ENCODE measurements at regions not wholly inside any gene's neighbourhood (a gene's known extent, or its start where the extent isn't known, plus 50 kb on each side); places are given as distances from the start of the nearest gene placed in this dataset.

DNA sequence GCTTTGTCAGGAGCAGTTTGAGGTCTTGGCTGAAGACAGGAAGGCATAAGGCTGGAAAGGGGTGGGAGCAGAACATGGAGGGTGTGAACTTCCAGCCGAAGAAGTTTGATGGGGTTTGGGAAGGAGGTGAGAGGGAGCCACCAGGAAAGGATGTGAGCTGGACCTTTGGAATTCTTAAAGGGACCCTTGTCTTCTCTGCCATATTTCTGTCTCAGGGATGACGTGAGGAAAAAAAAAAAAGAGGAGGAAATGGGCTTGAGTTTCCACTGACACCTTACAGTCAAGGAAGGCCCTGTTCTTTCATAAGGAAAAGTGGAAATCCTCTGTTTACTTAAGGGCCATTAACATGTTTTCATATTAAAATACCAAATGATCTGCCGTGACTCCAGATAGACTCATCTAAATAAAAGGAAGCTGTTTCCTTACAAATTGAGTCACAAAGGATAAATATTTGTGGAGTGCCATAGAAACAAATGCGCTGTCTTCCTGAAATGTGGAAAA is 132.1 kb downstream of the PALM2AKAP2 start:
- WGBS (ENCODE audit: insufficient coverage, low lambda C conversion rate), result 79% methylated on average over 4 of the region's 4 CpGs
- DNase-seq, result peak in 1 of 2 donors; percentile 17
- Histone ChIP-seq H3K36me3 (ENCODE audit: control insufficient read depth, insufficient read depth, low read length) (no peaks in the 10 kb centered on the region), H3K27ac (ENCODE audit: low read length) (peak overlapping the region; percentile 61), H3K9me3 (ENCODE audit: control insufficient read depth, low read depth, low read length) (no peaks in the 10 kb centered on the region), H3K4me3 (ENCODE audit: low read length) (no peak overlapping the region), H3K27me3 (ENCODE audit: control insufficient read depth, insufficient read depth, low read length) (no peaks in the 10 kb centered on the region), H3K4me1 (ENCODE audit: control insufficient read depth, insufficient read depth, low read length) (peaks cover 21% of the 10 kb centered on the region)

DNA sequence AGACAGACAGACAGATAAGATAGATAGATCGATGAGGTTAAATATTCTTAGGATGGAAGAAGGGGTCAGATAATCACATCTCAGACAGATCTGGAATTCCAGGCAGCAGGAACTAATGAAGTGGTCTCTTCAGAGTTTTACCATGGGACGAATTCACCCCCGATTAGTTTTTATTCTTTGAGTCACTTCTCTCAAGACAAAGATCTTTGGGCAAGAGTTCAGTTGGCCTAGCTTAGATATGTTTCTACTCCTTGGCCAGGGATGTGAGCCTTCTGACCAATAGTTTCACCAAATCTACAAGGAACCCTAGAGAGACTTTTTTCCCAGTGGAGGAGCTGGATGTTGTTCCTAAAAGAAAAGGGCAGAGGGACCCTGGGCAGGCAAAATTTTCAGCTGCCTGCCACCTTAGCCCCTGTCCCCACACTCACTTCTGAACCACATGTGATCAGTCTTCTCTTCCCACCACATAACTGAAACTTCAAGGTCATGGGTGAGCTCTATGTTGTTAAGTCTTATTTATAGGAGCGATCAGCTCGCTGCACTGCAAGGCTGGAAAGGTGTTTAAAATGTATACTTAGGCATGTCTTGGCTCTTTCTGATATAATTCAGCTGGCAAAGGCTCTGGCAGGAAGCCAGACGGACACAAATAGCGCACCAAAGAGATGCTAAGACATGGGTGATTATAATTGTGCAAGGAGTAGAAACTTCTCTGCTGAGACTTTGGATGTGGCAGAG is 132.9 kb downstream of the PALM2AKAP2 start:
- no peaks in the 10 kb centered on the region for H3K27me3 ChIP-seq (ENCODE audit: control insufficient read depth, insufficient read depth, low read length)
- peak overlapping the region; percentile 4 for H3K27ac ChIP-seq (ENCODE audit: low read length)
- H3K36me3 ChIP-seq (ENCODE audit: control insufficient read depth, insufficient read depth, low read length), result no peaks in the 10 kb centered on the region
- no peak overlapping the region for H3K4me3 ChIP-seq (ENCODE audit: low read length)
- H3K4me1 ChIP-seq (ENCODE audit: control insufficient read depth, insufficient read depth, low read length), result peaks cover 15% of the 10 kb centered on the region
- no peaks in the 10 kb centered on the region for H3K9me3 ChIP-seq (ENCODE audit: control insufficient read depth, low read depth, low read length)
- DNase-seq, result peak in 1 of 2 donors; percentile 8
- WGBS (ENCODE audit: insufficient coverage, low lambda C conversion rate), result no CpG with 5 or more reads among the region's 7 CpGs

DNA sequence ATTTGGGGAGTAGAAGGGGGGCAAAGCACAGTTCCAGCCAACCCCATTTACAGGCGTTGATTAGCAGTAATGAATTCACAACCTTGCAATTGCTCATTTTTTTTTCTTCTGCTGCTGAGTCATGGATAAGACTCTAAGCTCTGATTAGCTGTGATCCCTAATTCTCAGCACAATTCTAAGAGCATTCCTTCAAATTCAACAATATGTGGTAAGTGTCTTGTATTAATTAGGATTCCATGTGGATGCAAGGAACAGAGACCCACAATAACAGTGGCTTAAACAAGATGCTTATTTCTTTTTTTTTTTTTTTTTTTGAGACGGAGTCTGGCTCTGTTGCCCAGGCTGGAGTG is 133.4 kb downstream of the PALM2AKAP2 start:
- Histone ChIP-seq H3K27ac (ENCODE audit: low read length) (no peak overlapping the region), H3K27me3 (ENCODE audit: control insufficient read depth, insufficient read depth, low read length) (no peaks in the 10 kb centered on the region), H3K4me3 (ENCODE audit: low read length) (no peak overlapping the region), H3K9me3 (ENCODE audit: control insufficient read depth, low read depth, low read length) (no peaks in the 10 kb centered on the region), H3K4me1 (ENCODE audit: control insufficient read depth, insufficient read depth, low read length) (peaks cover 13% of the 10 kb centered on the region), H3K36me3 (ENCODE audit: control insufficient read depth, insufficient read depth, low read length) (no peaks in the 10 kb centered on the region)
- WGBS (ENCODE audit: insufficient coverage, low lambda C conversion rate), result no CpG with 5 or more reads among the region's 2 CpGs
- no peak for DNase-seq

DNA sequence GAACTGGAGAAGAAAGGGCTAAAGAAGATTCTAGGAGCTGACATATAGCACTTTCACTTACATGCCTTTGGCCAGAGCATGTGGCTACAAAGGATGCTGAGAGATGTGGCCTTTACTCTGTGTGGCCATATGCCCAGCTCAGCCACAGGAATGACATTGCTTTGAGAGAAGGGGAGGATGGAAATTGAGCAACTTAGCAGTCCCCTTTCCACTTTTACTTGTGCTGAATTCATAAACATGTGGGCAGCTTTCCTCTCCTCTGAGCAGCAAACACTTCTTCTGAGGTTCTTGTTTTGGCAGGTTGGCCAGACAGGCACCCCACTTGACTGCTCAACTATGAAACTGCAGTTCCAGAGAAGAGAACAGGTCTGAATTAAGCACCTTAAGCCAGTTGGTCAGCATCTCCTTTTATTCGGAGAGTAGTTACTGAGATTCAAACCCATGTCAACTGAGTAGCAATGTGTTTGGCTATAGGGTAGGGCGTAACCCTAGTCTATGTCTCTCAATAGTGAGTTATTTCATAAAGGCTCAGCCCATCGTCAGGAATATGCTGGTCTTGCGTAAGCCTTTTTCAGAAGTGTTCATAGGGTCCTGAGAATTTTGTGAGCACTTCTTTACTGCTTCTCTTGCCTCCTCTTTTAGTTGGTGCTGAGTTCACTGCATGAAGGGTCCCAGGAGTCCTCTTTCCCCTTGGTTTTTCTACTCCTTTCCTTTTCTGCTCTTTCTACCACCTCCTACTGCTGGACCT is 134.5 kb downstream of the PALM2AKAP2 start:
- DNase-seq, result no peak
- H3K4me1 ChIP-seq (ENCODE audit: control insufficient read depth, insufficient read depth, low read length), result peaks cover 13% of the 10 kb centered on the region

DNA sequence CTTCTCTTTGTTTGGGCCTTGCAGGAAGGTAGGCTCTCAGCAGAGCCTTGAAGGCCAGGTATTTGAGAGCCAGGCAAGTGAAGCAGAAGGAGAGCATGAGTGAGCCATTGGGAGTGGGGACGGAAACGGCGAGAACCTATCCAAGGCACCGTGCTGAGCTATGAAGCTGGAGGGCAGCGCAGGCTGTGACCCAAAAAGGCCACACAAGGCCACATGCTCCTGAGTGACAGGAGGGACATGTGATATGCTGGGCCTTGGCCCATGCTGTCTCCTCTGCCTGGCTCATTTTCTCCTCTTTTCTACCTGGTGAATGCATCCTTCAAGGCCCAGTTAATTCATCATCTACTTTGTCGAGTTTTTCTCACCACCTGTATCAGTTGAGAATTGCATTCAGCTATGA is 136.3 kb downstream of the PALM2AKAP2 start:
- H3K36me3 ChIP-seq (ENCODE audit: control insufficient read depth, insufficient read depth, low read length), result no peaks in the 10 kb centered on the region
- no peaks in the 10 kb centered on the region for H3K27me3 ChIP-seq (ENCODE audit: control insufficient read depth, insufficient read depth, low read length)
- WGBS (ENCODE audit: insufficient coverage, low lambda C conversion rate), result no CpG with 5 or more reads among the region's 6 CpGs
- DNase-seq, result no peak
- no peak overlapping the region for H3K27ac ChIP-seq (ENCODE audit: low read length)
- peaks cover 3% of the 10 kb centered on the region for H3K4me1 ChIP-seq (ENCODE audit: control insufficient read depth, insufficient read depth, low read length)
- no peak overlapping the region for H3K4me3 ChIP-seq (ENCODE audit: low read length)
- H3K9me3 ChIP-seq (ENCODE audit: control insufficient read depth, low read depth, low read length), result no peaks in the 10 kb centered on the region

More for the DNA sequence above, 134.5 kb downstream of the PALM2AKAP2 start:
- Histone ChIP-seq H3K27me3 (ENCODE audit: control insufficient read depth, insufficient read depth, low read length) (no peaks in the 10 kb centered on the region), H3K4me3 (ENCODE audit: low read length) (no peak overlapping the region), H3K27ac (ENCODE audit: low read length) (no peak overlapping the region), H3K9me3 (ENCODE audit: control insufficient read depth, low read depth, low read length) (no peaks in the 10 kb centered on the region), H3K36me3 (ENCODE audit: control insufficient read depth, insufficient read depth, low read length) (no peaks in the 10 kb centered on the region)
- no CpG with 5 or more reads among the region's 4 CpGs for WGBS (ENCODE audit: insufficient coverage, low lambda C conversion rate)

DNA sequence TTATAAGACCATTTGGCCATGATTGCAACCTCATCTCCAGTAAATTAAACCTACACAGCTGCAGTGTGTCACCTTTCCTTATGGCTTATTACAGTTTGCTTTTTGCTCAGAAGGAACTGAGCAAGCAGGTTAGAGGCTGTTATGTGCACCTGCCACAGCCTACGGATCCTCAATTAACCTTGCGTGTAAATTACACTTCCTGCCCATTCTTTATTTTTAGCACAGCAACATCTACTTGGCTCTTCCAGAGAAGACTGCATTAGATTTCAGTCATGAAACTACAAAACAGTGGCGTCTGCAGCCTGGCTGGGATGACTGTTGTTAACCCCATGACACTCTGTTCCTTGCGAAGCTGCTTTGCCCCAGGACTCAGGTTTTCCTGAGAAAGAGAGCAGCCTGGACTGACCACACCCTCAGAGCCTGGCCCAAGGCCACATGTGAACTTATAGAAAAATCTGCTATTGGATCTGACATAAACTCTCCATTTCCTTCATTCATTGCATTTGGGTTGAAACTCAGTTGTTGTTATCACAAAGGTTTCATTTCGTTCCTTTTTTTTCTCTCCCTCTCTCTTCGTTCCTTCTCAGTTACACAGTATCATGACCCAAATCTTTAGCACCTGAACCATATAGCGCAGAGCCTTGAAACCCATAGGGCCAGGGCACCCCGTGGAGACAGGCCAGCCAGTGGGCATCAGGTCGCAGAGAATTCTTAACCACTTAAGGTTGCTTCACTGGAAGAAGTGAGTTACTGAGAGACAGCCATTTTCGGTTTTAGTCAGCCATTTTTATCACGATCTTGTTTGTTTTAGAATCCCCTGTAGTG is 138.6 kb downstream of the PALM2AKAP2 start:
- no peak overlapping the region for H3K27ac ChIP-seq (ENCODE audit: low read length)
- H3K4me3 ChIP-seq (ENCODE audit: low read length), result no peak overlapping the region
- peaks cover 2% of the 10 kb centered on the region for H3K4me1 ChIP-seq (ENCODE audit: control insufficient read depth, insufficient read depth, low read length)

DNA sequence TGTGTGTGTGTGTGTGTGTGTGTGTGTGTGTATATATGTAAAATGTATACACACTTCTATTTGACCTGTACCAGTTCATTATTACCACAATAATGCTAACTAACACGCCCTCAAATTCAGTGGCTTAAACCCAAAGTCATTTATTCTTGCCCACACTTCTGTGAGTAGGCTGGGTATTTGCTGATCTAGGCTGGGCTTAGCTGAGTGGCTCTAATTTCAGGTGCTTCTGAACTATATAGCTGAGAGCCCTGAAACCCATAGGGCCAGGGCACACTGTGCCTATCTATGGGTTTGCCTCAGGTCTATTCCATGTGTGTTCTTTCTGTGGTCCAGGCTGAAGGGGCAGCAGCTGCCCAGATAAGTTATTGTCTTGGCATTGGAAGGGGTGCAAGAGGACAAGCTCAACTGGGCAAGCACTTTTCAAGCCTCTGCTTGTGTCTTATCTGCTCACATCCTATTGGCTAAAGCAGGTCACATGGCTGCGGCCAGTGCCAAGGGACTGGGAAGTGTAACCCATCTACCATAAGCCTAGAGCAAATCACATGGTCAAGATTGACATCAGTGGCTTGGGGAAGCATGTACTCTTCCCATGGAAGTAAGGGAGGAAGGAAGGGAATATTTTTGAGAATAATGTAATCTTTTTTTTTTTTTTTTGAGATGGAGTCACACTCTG is 139.9 kb downstream of the PALM2AKAP2 start:
- peaks cover 2% of the 10 kb centered on the region for H3K4me1 ChIP-seq (ENCODE audit: control insufficient read depth, insufficient read depth, low read length)
- no peaks in the 10 kb centered on the region for H3K36me3 ChIP-seq (ENCODE audit: control insufficient read depth, insufficient read depth, low read length)
- H3K27ac ChIP-seq (ENCODE audit: low read length), result no peak overlapping the region
- no peaks in the 10 kb centered on the region for H3K27me3 ChIP-seq (ENCODE audit: control insufficient read depth, insufficient read depth, low read length)
- no peak overlapping the region for H3K4me3 ChIP-seq (ENCODE audit: low read length)
- DNase-seq, result no peak
- H3K9me3 ChIP-seq (ENCODE audit: control insufficient read depth, low read depth, low read length), result no peaks in the 10 kb centered on the region
- no CpG with 5 or more reads among the region's 2 CpGs for WGBS (ENCODE audit: insufficient coverage, low lambda C conversion rate)

More for the DNA sequence above, 138.6 kb downstream of the PALM2AKAP2 start:
- H3K9me3 ChIP-seq (ENCODE audit: control insufficient read depth, low read depth, low read length), result no peaks in the 10 kb centered on the region
- DNase-seq, result peak in 1 of 2 donors; percentile 17
- H3K36me3 ChIP-seq (ENCODE audit: control insufficient read depth, insufficient read depth, low read length), result no peaks in the 10 kb centered on the region
- 100% methylated on average over 1 of the region's 11 CpGs for WGBS (ENCODE audit: insufficient coverage, low lambda C conversion rate)
- H3K27me3 ChIP-seq (ENCODE audit: control insufficient read depth, insufficient read depth, low read length), result no peaks in the 10 kb centered on the region

DNA sequence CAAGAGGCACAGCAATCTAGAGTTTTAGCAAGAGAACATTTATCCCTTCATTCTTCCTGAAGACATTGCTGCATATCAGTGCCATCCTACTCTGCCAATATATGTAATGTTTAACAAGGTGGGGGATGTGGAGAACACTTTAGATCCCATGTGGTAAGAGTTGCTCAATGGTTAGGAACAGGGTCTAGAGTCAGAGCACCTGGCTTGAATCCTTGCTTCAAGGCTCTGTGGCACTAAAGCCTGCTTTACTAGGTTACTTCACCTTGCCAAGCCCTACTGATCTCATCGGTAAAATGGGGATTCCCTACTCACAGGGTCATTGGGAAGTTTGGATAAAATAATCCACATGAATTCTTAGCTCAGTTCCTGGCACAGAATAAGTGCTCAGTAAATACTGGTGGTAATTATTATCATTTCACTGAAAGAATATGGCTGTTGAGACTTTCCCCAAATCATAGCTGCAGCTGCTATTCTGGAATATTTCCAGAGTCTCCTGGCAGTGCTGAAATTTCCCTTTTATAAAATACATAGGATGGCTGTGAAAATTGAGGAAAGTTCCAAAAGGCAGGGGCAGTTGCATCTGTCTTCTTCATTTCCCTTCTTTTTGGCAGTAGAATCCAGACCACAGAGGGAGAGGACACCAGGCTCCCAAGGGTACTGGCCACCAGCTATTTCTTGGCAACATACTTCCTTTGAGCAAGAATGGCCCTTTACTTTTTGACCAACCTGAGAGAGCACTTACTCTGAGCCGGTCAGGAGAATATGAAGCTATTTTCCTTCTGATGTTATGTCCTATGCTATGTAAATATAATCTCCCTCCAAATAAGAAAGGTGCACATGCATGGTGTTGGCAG is 142.8 kb downstream of the PALM2AKAP2 start:
- H3K27ac ChIP-seq (ENCODE audit: low read length), result no peak overlapping the region
- no peaks in the 10 kb centered on the region for H3K27me3 ChIP-seq (ENCODE audit: control insufficient read depth, insufficient read depth, low read length)
- no peaks in the 10 kb centered on the region for H3K9me3 ChIP-seq (ENCODE audit: control insufficient read depth, low read depth, low read length)
- H3K4me1 ChIP-seq (ENCODE audit: control insufficient read depth, insufficient read depth, low read length), result peaks cover 2% of the 10 kb centered on the region
- DNase-seq, result peak; percentile 63 to 70
- WGBS (ENCODE audit: insufficient coverage, low lambda C conversion rate), result 80% methylated on average over 1 of the region's 2 CpGs
- no peak overlapping the region for H3K4me3 ChIP-seq (ENCODE audit: low read length)
- H3K36me3 ChIP-seq (ENCODE audit: control insufficient read depth, insufficient read depth, low read length), result no peaks in the 10 kb centered on the region

DNA sequence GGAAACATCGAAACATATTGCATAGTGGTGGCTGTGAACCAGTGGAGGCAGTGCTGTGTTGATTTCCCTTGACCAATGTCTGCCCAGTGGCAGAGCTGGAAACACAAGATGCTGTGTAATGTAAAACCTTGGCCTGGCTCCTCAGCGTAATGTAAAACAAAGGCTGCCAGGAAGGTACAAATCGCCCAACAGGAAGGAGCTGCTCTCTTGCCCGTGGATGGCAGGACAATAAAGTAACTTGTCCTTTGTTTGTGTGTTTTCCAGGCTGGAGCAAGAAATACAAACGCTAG is 143.4 kb downstream of the PALM2AKAP2 start:
- Histone ChIP-seq H3K36me3 (ENCODE audit: control insufficient read depth, insufficient read depth, low read length) (no peaks in the 10 kb centered on the region), H3K4me3 (ENCODE audit: low read length) (no peak overlapping the region), H3K4me1 (ENCODE audit: control insufficient read depth, insufficient read depth, low read length) (peaks cover 2% of the 10 kb centered on the region), H3K27me3 (ENCODE audit: control insufficient read depth, insufficient read depth, low read length) (no peaks in the 10 kb centered on the region), H3K27ac (ENCODE audit: low read length) (no peak overlapping the region), H3K9me3 (ENCODE audit: control insufficient read depth, low read depth, low read length) (no peaks in the 10 kb centered on the region)
- DNase-seq, result no peak
- WGBS (ENCODE audit: insufficient coverage, low lambda C conversion rate), result 60% methylated on average over 1 of the region's 5 CpGs

Data from large intestine (tissue), 3 donors.